Endothelial cell (in vitro differentiated cells): ENCODE measurements at regions not wholly inside any gene's neighbourhood (a gene's known extent, or its start where the extent isn't known, plus 50 kb on each side); places are given as distances from the start of the nearest gene placed in this dataset.

Source experiments
- DNase-seq: peaks from one replicate; pipeline ENCODE4 v3.0.0; 2021; ENCODE audit warnings: low spot score
- H3K27ac Mint-ChIP-seq: one replicate; pipeline ENCODE4 v1.8.0; 2021; ENCODE audit warnings: mixed read lengths, inconsistent platforms; ENCODE audit not compliant: unreplicated experiment
- H3K27me3 Mint-ChIP-seq: one replicate; pipeline ENCODE4 v1.8.0; 2021; ENCODE audit warnings: mild to moderate bottlenecking, moderate library complexity, mixed read lengths, inconsistent platforms; ENCODE audit not compliant: unreplicated experiment
- H3K36me3 Mint-ChIP-seq: one replicate; pipeline ENCODE4 v1.8.0; 2021; ENCODE audit warnings: mild to moderate bottlenecking, low read depth, mixed read lengths, inconsistent platforms; ENCODE audit not compliant: unreplicated experiment
- H3K4me1 Mint-ChIP-seq: one replicate; pipeline ENCODE4 v1.8.0; 2021; ENCODE audit warnings: mild to moderate bottlenecking, mixed read lengths, inconsistent platforms; ENCODE audit not compliant: unreplicated experiment
- H3K4me3 Mint-ChIP-seq: one replicate; pipeline ENCODE4 v1.8.0; 2021; ENCODE audit warnings: mild to moderate bottlenecking, mixed read lengths, inconsistent platforms; ENCODE audit not compliant: unreplicated experiment
- H3K9me3 Mint-ChIP-seq: one replicate; pipeline ENCODE4 v1.8.0; 2021; ENCODE audit warnings: mixed read lengths, inconsistent platforms; ENCODE audit not compliant: unreplicated experiment
- CTCF ChIP-seq: fragments of 200-600 bp; sonication (generic); IDR thresholded peaks from one replicate; pipeline ENCODE4 v1.5.0; 2021; ENCODE audit warnings: antibody characterized with exemption; ENCODE audit not compliant: unreplicated experiment

- H3K27me3 Mint-ChIP-seq: no peaks in the 10 kb centered on the region
- DNase-seq: no peak
Measured at GRCh38 chr12:107553211-107553765, 132.3 kb upstream of the PWP1 start.

DNA sequence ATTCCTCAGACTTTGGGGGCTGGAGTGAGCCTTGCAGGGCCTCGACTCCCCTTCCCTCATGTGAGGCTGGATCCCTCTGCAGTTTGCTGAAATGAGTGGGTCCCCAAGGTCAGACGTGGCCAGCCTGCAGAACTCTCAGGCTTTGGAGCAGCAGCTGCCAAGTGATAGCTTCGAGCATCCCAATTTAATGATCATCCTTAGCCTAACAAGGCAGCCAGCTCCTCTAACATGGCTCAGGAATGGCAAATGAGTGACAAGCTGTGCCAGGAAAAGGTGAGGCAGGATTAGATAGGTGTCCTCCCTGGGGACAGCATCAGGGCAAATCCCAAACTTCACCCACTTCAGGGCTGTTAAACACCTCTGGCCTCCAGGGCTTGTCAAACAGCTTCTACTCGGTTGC is 130.7 kb upstream of the PWP1 start:
- H3K4me3 Mint-ChIP-seq: no peak overlapping the region
- no peaks in the 10 kb centered on the region for H3K9me3 Mint-ChIP-seq
- H3K27ac Mint-ChIP-seq: no peak overlapping the region
- no peaks in the 10 kb centered on the region for H3K27me3 Mint-ChIP-seq
- TF ChIP-seq CTCF: no peak
- H3K36me3 Mint-ChIP-seq: no peaks in the 10 kb centered on the region
- no peaks in the 10 kb centered on the region for H3K4me1 Mint-ChIP-seq
- no peak for DNase-seq

More at GRCh38 chr12:107553211-107553765, 132.3 kb upstream of the PWP1 start:
- Mint-ChIP-seq H3K4me3 (no peak overlapping the region), H3K9me3 (no peaks in the 10 kb centered on the region), H3K4me1 (no peaks in the 10 kb centered on the region), H3K36me3 (no peaks in the 10 kb centered on the region), H3K27ac (no peak overlapping the region)
- no peak for TF ChIP-seq CTCF

GRCh38 chr12:107557026-107557425 is 128.6 kb upstream of the PWP1 start:
- peaks cover 7% of the 10 kb centered on the region for H3K4me1 Mint-ChIP-seq
- DNase-seq: no peak
- no peaks in the 10 kb centered on the region for H3K27me3 Mint-ChIP-seq
- no peak for TF ChIP-seq CTCF
- H3K4me3 Mint-ChIP-seq: no peak overlapping the region
- no peak overlapping the region for H3K27ac Mint-ChIP-seq
- H3K36me3 Mint-ChIP-seq: no peaks in the 10 kb centered on the region
- H3K9me3 Mint-ChIP-seq: no peaks in the 10 kb centered on the region

- Mint-ChIP-seq H3K4me3 (no peak overlapping the region), H3K4me1 (peaks cover 7% of the 10 kb centered on the region), H3K27ac (no peak overlapping the region), H3K9me3 (no peaks in the 10 kb centered on the region), H3K27me3 (no peaks in the 10 kb centered on the region), H3K36me3 (no peaks in the 10 kb centered on the region)
- TF ChIP-seq CTCF: no peak
- DNase-seq: no peak
Measured at GRCh38 chr12:107557589-107558100, 128.0 kb upstream of the PWP1 start.

- Mint-ChIP-seq H3K9me3 (no peaks in the 10 kb centered on the region), H3K4me1 (peaks cover 7% of the 10 kb centered on the region), H3K27me3 (no peaks in the 10 kb centered on the region), H3K27ac (no peak overlapping the region), H3K4me3 (no peak overlapping the region), H3K36me3 (no peaks in the 10 kb centered on the region)
- no peak for DNase-seq
- TF ChIP-seq CTCF: no peak
Measured at GRCh38 chr12:107558141-107558815, 127.3 kb upstream of the PWP1 start.
